ENCODE measurements at regions not wholly inside any gene's neighbourhood (a gene's known extent, or its start where the extent isn't known, plus 50 kb on each side); places are given as distances from the start of the nearest gene placed in this dataset.

- no peak overlapping the region for H3K4me3 ChIP-seq (IDR thresholded peaks at IDR 0.05; ENCODE audit: insufficient read depth, low read depth, low read length)
- H3K79me2 ChIP-seq (ENCODE audit: insufficient read depth, low read depth): no peaks in the 10 kb centered on the region
- no peaks in the 10 kb centered on the region for H4K20me1 ChIP-seq (ENCODE audit: insufficient read depth)
- no peak overlapping the region for H2AFZ ChIP-seq (ENCODE audit: low read depth)
- no peaks in the 10 kb centered on the region for H3K4me1 ChIP-seq (ENCODE audit: low read depth, poor library complexity, severe bottlenecking)
- no peaks in the 10 kb centered on the region for H3K36me3 ChIP-seq (ENCODE audit: insufficient read depth)
- no peak overlapping the region for H3K27ac ChIP-seq
- H3K9ac ChIP-seq: no peak overlapping the region
- H3K27me3 ChIP-seq (ENCODE audit: insufficient read depth, low read depth): no peaks in the 10 kb centered on the region
- no peak for TF ChIP-seq CTCF (conservative IDR thresholded peaks at IDR 0.05; ENCODE audit: low read depth, low read length)
- no peak overlapping the region for H3K4me2 ChIP-seq
Observed at GRCh38 chr13:74193391-74193790, 59.2 kb upstream of the KLF12 start.

GRCh38 chr13:74191410-74191809, 57.2 kb upstream of the KLF12 start:
- Histone ChIP-seq H3K9ac (no peak overlapping the region), H3K4me2 (no peak overlapping the region), H4K20me1 (ENCODE audit: insufficient read depth) (no peaks in the 10 kb centered on the region), H3K27me3 (ENCODE audit: insufficient read depth, low read depth) (no peaks in the 10 kb centered on the region), H2AFZ (ENCODE audit: low read depth) (no peak overlapping the region), H3K4me1 (ENCODE audit: low read depth, poor library complexity, severe bottlenecking) (no peaks in the 10 kb centered on the region), H3K36me3 (ENCODE audit: insufficient read depth) (no peaks in the 10 kb centered on the region), H3K4me3 (IDR thresholded peaks at IDR 0.05; ENCODE audit: insufficient read depth, low read depth, low read length) (no peak overlapping the region), H3K79me2 (ENCODE audit: insufficient read depth, low read depth) (no peaks in the 10 kb centered on the region), H3K27ac (no peak overlapping the region)
- no peak for TF ChIP-seq CTCF (conservative IDR thresholded peaks at IDR 0.05; ENCODE audit: low read depth, low read length)

- no peaks in the 10 kb centered on the region for H4K20me1 ChIP-seq (ENCODE audit: insufficient read depth)
- no peaks in the 10 kb centered on the region for H3K79me2 ChIP-seq (ENCODE audit: insufficient read depth, low read depth)
- H3K9ac ChIP-seq: no peak overlapping the region
- H3K4me3 ChIP-seq (IDR thresholded peaks at IDR 0.05; ENCODE audit: insufficient read depth, low read depth, low read length): no peak overlapping the region
- no peaks in the 10 kb centered on the region for H3K36me3 ChIP-seq (ENCODE audit: insufficient read depth)
- TF ChIP-seq CTCF (conservative IDR thresholded peaks at IDR 0.05; ENCODE audit: low read depth, low read length): no peak
- no peak overlapping the region for H3K27ac ChIP-seq
- no peak overlapping the region for H2AFZ ChIP-seq (ENCODE audit: low read depth)
- H3K4me2 ChIP-seq: no peak overlapping the region
- no peaks in the 10 kb centered on the region for H3K4me1 ChIP-seq (ENCODE audit: low read depth, poor library complexity, severe bottlenecking)
- H3K27me3 ChIP-seq (ENCODE audit: insufficient read depth, low read depth): no peaks in the 10 kb centered on the region
Observed at GRCh38 chr13:74190999-74191398, 56.8 kb upstream of the KLF12 start.

GRCh38 chr13:74187564-74187963, 53.4 kb upstream of the KLF12 start:
- Histone ChIP-seq H4K20me1 (ENCODE audit: insufficient read depth) (no peaks in the 10 kb centered on the region), H3K4me2 (no peak overlapping the region), H3K27me3 (ENCODE audit: insufficient read depth, low read depth) (no peaks in the 10 kb centered on the region), H3K4me1 (ENCODE audit: low read depth, poor library complexity, severe bottlenecking) (no peaks in the 10 kb centered on the region), H3K79me2 (ENCODE audit: insufficient read depth, low read depth) (no peaks in the 10 kb centered on the region), H3K36me3 (ENCODE audit: insufficient read depth) (no peaks in the 10 kb centered on the region), H3K27ac (no peak overlapping the region), H3K4me3 (IDR thresholded peaks at IDR 0.05; ENCODE audit: insufficient read depth, low read depth, low read length) (no peak overlapping the region), H2AFZ (ENCODE audit: low read depth) (no peak overlapping the region), H3K9ac (no peak overlapping the region)
- TF ChIP-seq CTCF (conservative IDR thresholded peaks at IDR 0.05; ENCODE audit: low read depth, low read length): no peak

GRCh38 chr13:74184283-74184682, 50.1 kb upstream of the KLF12 start:
- Histone ChIP-seq H3K4me2 (no peak overlapping the region), H3K27me3 (ENCODE audit: insufficient read depth, low read depth) (no peaks in the 10 kb centered on the region), H4K20me1 (ENCODE audit: insufficient read depth) (no peaks in the 10 kb centered on the region), H3K9ac (no peak overlapping the region), H3K4me1 (ENCODE audit: low read depth, poor library complexity, severe bottlenecking) (no peaks in the 10 kb centered on the region), H3K27ac (no peak overlapping the region), H3K79me2 (ENCODE audit: insufficient read depth, low read depth) (no peaks in the 10 kb centered on the region), H2AFZ (ENCODE audit: low read depth) (no peak overlapping the region), H3K4me3 (IDR thresholded peaks at IDR 0.05; ENCODE audit: insufficient read depth, low read depth, low read length) (no peak overlapping the region), H3K36me3 (ENCODE audit: insufficient read depth) (no peaks in the 10 kb centered on the region)
- no peak for TF ChIP-seq CTCF (conservative IDR thresholded peaks at IDR 0.05; ENCODE audit: low read depth, low read length)

All from KMS-11 (cell line).